Effector memory CD8-positive, alpha-beta T cell (primary cell): ENCODE measurements at regions not wholly inside any gene's neighbourhood (a gene's known extent, or its start where the extent isn't known, plus 50 kb on each side); places are given as distances from the start of the nearest gene placed in this dataset.
"Not testable (repeated sequence)": the region's sequence is repeated elsewhere in the genome, so short reads cannot be mapped to it uniquely, and the experiment has no call there.

ENCODE experiments used
- ATAC-seq: fragments of 150-1000 bp; cut with Tn5 transposase; replicated peaks from 2 replicates; pipeline ENCODE4 v1.10.0; 2021; ENCODE audit warnings: mild to moderate bottlenecking, moderate library complexity
- DNase-seq, 3 experiments: peaks; one replicate each; pipeline ENCODE4 v3.0.0; 2021
- H3K27ac Mint-ChIP-seq, 2 donors: one replicate each; pipeline ENCODE4 v1.8.0; 2022; ENCODE audit warnings: mild to moderate bottlenecking in 2 of 2, mixed read lengths in 2 of 2, moderate library complexity in 2 of 2
- H3K27me3 Mint-ChIP-seq, 2 donors: one replicate each; pipeline ENCODE4 v1.8.0; 2022; ENCODE audit warnings: mixed read lengths in 2 of 2
- H3K36me3 Mint-ChIP-seq: one replicate; pipeline ENCODE4 v1.8.0; 2022; ENCODE audit warnings: mild to moderate bottlenecking, moderate library complexity, mixed read lengths; ENCODE audit not compliant: insufficient read depth
- H3K4me1 Mint-ChIP-seq, 2 donors: one replicate each; pipeline ENCODE4 v1.8.0; 2022; ENCODE audit warnings: low read depth in 2 of 2, mixed read lengths in 2 of 2
- H3K4me3 Mint-ChIP-seq, 2 donors: one replicate each; pipeline ENCODE4 v1.8.0; 2022; ENCODE audit warnings: mild to moderate bottlenecking in 2 of 2, mixed read lengths in 2 of 2, moderate library complexity in 2 of 2
- H3K9me3 Mint-ChIP-seq, 2 donors: one replicate each; pipeline ENCODE4 v1.8.0; 2022; ENCODE audit warnings: mixed read lengths in 2 of 2

GRCh38 chr13:70784207-70784989, 676.1 kb upstream of the KLHL1 start:
- H3K36me3 Mint-ChIP-seq: no peaks in the 10 kb centered on the region
- no peaks in the 10 kb centered on the region for H3K27me3 Mint-ChIP-seq
- peaks cover 3 to 7% of the 10 kb centered on the region in 2 donors for H3K9me3 Mint-ChIP-seq

GRCh38 chr13:70769817-70770216, 661.6 kb upstream of the KLHL1 start:
- H3K36me3 Mint-ChIP-seq: no peaks in the 10 kb centered on the region
- ATAC-seq (no peak), DNase-seq (no peak)
- no peaks in the 10 kb centered on the region for H3K27me3 Mint-ChIP-seq
- H3K4me1 Mint-ChIP-seq: no peaks in the 10 kb centered on the region
- H3K4me3 Mint-ChIP-seq: no peak overlapping the region
- H3K9me3 Mint-ChIP-seq: peaks cover 0 to 2% of the 10 kb centered on the region in 2 donors
- no peak overlapping the region for H3K27ac Mint-ChIP-seq

More at GRCh38 chr13:70784207-70784989, 676.1 kb upstream of the KLHL1 start:
- Mint-ChIP-seq H3K4me1 (no peaks in the 10 kb centered on the region), H3K4me3 (no peak overlapping the region), H3K27ac (no peak overlapping the region)
- no peak for DNase-seq
- ATAC-seq: no peak

- Mint-ChIP-seq H3K9me3 (peaks cover 3 to 7% of the 10 kb centered on the region in 2 donors), H3K36me3 (no peaks in the 10 kb centered on the region), H3K4me3 (no peak overlapping the region), H3K4me1 (no peaks in the 10 kb centered on the region), H3K27ac (no peak overlapping the region), H3K27me3 (no peaks in the 10 kb centered on the region)
- ATAC-seq: no peak
- no peak for DNase-seq
Observed at GRCh38 chr13:70758932-70759331, 650.7 kb upstream of the KLHL1 start.

GRCh38 chr13:70756088-70756487, 647.8 kb upstream of the KLHL1 start:
- H3K9me3 Mint-ChIP-seq: peaks cover 5 to 7% of the 10 kb centered on the region in 2 donors
- H3K4me3 Mint-ChIP-seq: no peak overlapping the region
- no peaks in the 10 kb centered on the region for H3K36me3 Mint-ChIP-seq
- H3K4me1 Mint-ChIP-seq: no peaks in the 10 kb centered on the region
- no peaks in the 10 kb centered on the region for H3K27me3 Mint-ChIP-seq
- no peak overlapping the region for H3K27ac Mint-ChIP-seq
- DNase-seq (no peak), ATAC-seq (no peak)

- no peak overlapping the region for H3K27ac Mint-ChIP-seq
- no peaks in the 10 kb centered on the region for H3K4me1 Mint-ChIP-seq
- DNase-seq (no peak), ATAC-seq (no peak)
- no peaks in the 10 kb centered on the region for H3K27me3 Mint-ChIP-seq
- H3K36me3 Mint-ChIP-seq: no peaks in the 10 kb centered on the region
- H3K9me3 Mint-ChIP-seq: peaks cover 6 to 7% of the 10 kb centered on the region in 2 donors
- H3K4me3 Mint-ChIP-seq: no peak overlapping the region
Observed at GRCh38 chr13:70755456-70755855, 647.2 kb upstream of the KLHL1 start.

GRCh38 chr13:70747262-70747661, 639.0 kb upstream of the KLHL1 start:
- DNase-seq: no peak
- Mint-ChIP-seq H3K4me3 (no peak overlapping the region), H3K4me1 (no peaks in the 10 kb centered on the region), H3K27ac (no peak overlapping the region), H3K9me3 (peaks cover 5 to 10% of the 10 kb centered on the region in 2 donors), H3K27me3 (no peaks in the 10 kb centered on the region), H3K36me3 (no peaks in the 10 kb centered on the region)
- no peak for ATAC-seq

GRCh38 chr13:70746469-70746868, 638.2 kb upstream of the KLHL1 start:
- not testable (repeated sequence) for DNase-seq, H3K9me3 Mint-ChIP-seq, H3K4me1 Mint-ChIP-seq, ATAC-seq, H3K36me3 Mint-ChIP-seq, H3K27ac Mint-ChIP-seq, H3K27me3 Mint-ChIP-seq, H3K4me3 Mint-ChIP-seq

GRCh38 chr13:70736622-70737317, 628.5 kb upstream of the KLHL1 start:
- Mint-ChIP-seq H3K9me3 (peaks cover 0 to 5% of the 10 kb centered on the region in 2 donors), H3K27me3 (no peaks in the 10 kb centered on the region)
- no peak for ATAC-seq

GRCh38 chr13:70732611-70733010, 624.4 kb upstream of the KLHL1 start:
- no peak overlapping the region for H3K4me3 Mint-ChIP-seq
- no peaks in the 10 kb centered on the region for H3K27me3 Mint-ChIP-seq
- H3K9me3 Mint-ChIP-seq: no peaks in the 10 kb centered on the region
- H3K4me1 Mint-ChIP-seq: no peaks in the 10 kb centered on the region
- DNase-seq: no peak
- H3K27ac Mint-ChIP-seq: no peak overlapping the region
- no peaks in the 10 kb centered on the region for H3K36me3 Mint-ChIP-seq
- ATAC-seq: no peak

More at GRCh38 chr13:70736622-70737317, 628.5 kb upstream of the KLHL1 start:
- no peaks in the 10 kb centered on the region for H3K4me1 Mint-ChIP-seq
- H3K4me3 Mint-ChIP-seq: no peak overlapping the region
- H3K27ac Mint-ChIP-seq: no peak overlapping the region
- H3K36me3 Mint-ChIP-seq: no peaks in the 10 kb centered on the region
- no peak for DNase-seq

GRCh38 chr13:70729369-70729768, 621.1 kb upstream of the KLHL1 start:
- Mint-ChIP-seq H3K27me3 (no peaks in the 10 kb centered on the region), H3K4me1 (no peaks in the 10 kb centered on the region), H3K36me3 (no peaks in the 10 kb centered on the region), H3K27ac (no peak overlapping the region), H3K9me3 (no peaks in the 10 kb centered on the region), H3K4me3 (no peak overlapping the region)
- no peak for DNase-seq
- no peak for ATAC-seq

- Mint-ChIP-seq H3K9me3 (peaks cover 0 to 2% of the 10 kb centered on the region in 2 donors), H3K4me3 (no peak overlapping the region), H3K4me1 (no peaks in the 10 kb centered on the region), H3K27me3 (no peaks in the 10 kb centered on the region), H3K36me3 (no peaks in the 10 kb centered on the region), H3K27ac (no peak overlapping the region)
- no peak for ATAC-seq
- DNase-seq: no peak
Observed at GRCh38 chr13:70723732-70724131, 615.5 kb upstream of the KLHL1 start.

GRCh38 chr13:70720386-70720785, 612.1 kb upstream of the KLHL1 start:
- ATAC-seq (no peak), DNase-seq (no peak)
- Mint-ChIP-seq H3K27me3 (no peaks in the 10 kb centered on the region), H3K27ac (no peak overlapping the region), H3K36me3 (peaks cover 3% of the 10 kb centered on the region), H3K9me3 (peaks cover 7 to 10% of the 10 kb centered on the region in 2 donors), H3K4me3 (no peak overlapping the region), H3K4me1 (no peaks in the 10 kb centered on the region)

GRCh38 chr13:70714993-70715392, 606.7 kb upstream of the KLHL1 start:
- Mint-ChIP-seq H3K27me3 (no peaks in the 10 kb centered on the region), H3K4me1 (no peaks in the 10 kb centered on the region), H3K27ac (no peak overlapping the region), H3K4me3 (no peak overlapping the region), H3K36me3 (peaks cover 3% of the 10 kb centered on the region), H3K9me3 (peaks cover 10 to 13% of the 10 kb centered on the region in 2 donors)
- no peak for ATAC-seq
- no peak for DNase-seq

- Mint-ChIP-seq H3K36me3 (no peaks in the 10 kb centered on the region), H3K9me3 (peaks cover 6 to 16% of the 10 kb centered on the region in 2 donors), H3K27me3 (no peaks in the 10 kb centered on the region), H3K27ac (no peak overlapping the region), H3K4me1 (no peaks in the 10 kb centered on the region), H3K4me3 (no peak overlapping the region)
- DNase-seq: no peak
- ATAC-seq: no peak
Observed at GRCh38 chr13:70708775-70709174, 600.5 kb upstream of the KLHL1 start.
